ENCODE measurements at regions not wholly inside any gene's neighbourhood (a gene's known extent, or its start where the extent isn't known, plus 50 kb on each side); places are given as distances from the start of the nearest gene placed in this dataset.
A peak's percentile ranks its signal among the peaks of the same experiment; 100 is the strongest.
"Not testable (repeated sequence)": the region's sequence is repeated elsewhere in the genome, so short reads cannot be mapped to it uniquely, and the experiment has no call there.

DNA sequence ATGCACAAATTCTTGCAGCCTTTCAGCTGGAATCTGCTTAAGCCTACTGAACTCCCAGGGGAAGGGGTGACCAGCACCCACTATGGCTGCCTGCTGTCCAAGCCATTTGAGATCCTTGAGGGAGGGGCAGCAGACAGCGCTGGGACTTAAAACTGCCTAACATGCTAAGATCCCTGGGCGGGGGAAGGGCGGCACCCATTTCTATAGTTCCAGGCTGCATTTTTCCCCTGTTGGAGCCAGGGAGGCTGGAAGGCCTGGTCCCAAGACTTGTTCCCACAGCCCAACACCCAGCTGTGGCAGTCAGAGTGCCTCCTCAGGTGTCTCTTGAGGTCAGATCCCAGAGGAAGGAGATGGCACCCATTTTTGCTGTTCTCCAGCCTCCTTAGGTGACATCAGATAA, 1061.3 kb upstream of the COX7C start:
- ChIA-PET CTCF (no interaction called here), POLR2A (no interaction called here)
- no peaks in the 10 kb centered on the region for H3K27me3 Mint-ChIP-seq (ENCODE audit: low read depth)
- DNase-seq (ENCODE audit: low spot score) = no peak
- no peak overlapping the region for H3K4me3 Mint-ChIP-seq
- no peak overlapping the region for H3K27ac Mint-ChIP-seq
- H3K4me1 Mint-ChIP-seq = no peaks in the 10 kb centered on the region
- H3K36me3 Mint-ChIP-seq = peaks cover 57% of the 10 kb centered on the region
- H3K9me3 Mint-ChIP-seq = peaks cover 84% of the 10 kb centered on the region
- no peak for TF ChIP-seq GABPB1 (CRISPR knock-in tag; IDR thresholded peaks at IDR 0.05)
- no peak for TF ChIP-seq EMX1 (CRISPR knock-in tag; IDR thresholded peaks at IDR 0.05)
- TF ChIP-seq ZNF138 (CRISPR knock-in tag; conservative IDR thresholded peaks at IDR 0.05) = no peak
- no peak for TF ChIP-seq SP1 (CRISPR knock-in tag; conservative IDR thresholded peaks at IDR 0.05)
- TF ChIP-seq, protein P1, sequence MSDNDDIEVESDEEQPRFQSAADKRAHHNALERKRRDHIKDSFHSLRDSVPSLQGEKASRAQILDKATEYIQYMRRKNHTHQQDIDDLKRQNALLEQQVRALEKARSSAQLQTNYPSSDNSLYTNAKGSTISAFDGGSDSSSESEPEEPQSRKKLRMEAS (CRISPR knock-in tag; IDR thresholded peaks at IDR 0.05) = no peak
- ATAC-seq = no peak

DNA sequence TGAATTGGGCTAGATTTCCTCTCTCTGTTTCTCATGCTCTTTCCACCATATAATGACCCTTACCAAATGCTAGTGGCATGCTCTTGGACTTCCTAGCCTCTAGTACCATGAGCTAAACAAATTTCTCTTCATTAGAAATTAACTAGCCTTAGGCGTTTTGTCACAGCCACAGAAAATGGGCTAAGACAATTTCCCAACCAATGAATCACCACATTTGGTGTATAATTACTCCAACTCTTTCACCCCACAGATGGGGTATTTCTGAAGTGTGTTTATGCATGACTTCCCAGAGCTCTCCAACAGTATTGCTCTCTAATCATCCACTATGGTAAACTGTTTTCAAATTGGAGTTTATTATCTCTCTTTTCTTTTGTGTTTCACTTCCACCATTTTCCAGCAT, 1041.1 kb upstream of the COX7C start:
- ChIA-PET POLR2A (no interaction called here), CTCF (no interaction called here)
- no peaks in the 10 kb centered on the region for H3K36me3 Mint-ChIP-seq
- no peak overlapping the region for H3K27ac Mint-ChIP-seq
- TF ChIP-seq NR1H2 (CRISPR knock-in tag; IDR thresholded peaks at IDR 0.05) = no peak
- TF ChIP-seq NFATC4 (CRISPR knock-in tag; IDR thresholded peaks at IDR 0.05) = no peak
- TF ChIP-seq, protein P2, sequence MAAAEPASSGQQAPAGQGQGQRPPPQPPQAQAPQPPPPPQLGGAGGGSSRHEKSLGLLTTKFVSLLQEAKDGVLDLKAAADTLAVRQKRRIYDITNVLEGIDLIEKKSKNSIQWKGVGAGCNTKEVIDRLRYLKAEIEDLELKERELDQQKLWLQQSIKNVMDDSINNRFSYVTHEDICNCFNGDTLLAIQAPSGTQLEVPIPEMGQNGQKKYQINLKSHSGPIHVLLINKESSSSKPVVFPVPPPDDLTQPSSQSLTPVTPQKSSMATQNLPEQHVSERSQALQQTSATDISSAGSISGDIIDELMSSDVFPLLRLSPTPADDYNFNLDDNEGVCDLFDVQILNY (CRISPR knock-in tag; IDR thresholded peaks at IDR 0.05) = no peak
- no peak for TF ChIP-seq ELF4 (CRISPR knock-in tag; IDR thresholded peaks at IDR 0.05; ENCODE audit: low read depth)
- no peak for TF ChIP-seq TEAD1 (CRISPR knock-in tag; IDR thresholded peaks at IDR 0.05)
- no peak for TF ChIP-seq ZNF232 (CRISPR knock-in tag; IDR thresholded peaks at IDR 0.05)
- no peak for TF ChIP-seq SOX15 (CRISPR knock-in tag; IDR thresholded peaks at IDR 0.05)
- no peaks in the 10 kb centered on the region for H3K27me3 Mint-ChIP-seq (ENCODE audit: low read depth)
- ATAC-seq = no peak
- H3K4me3 Mint-ChIP-seq = no peak overlapping the region
- no peaks in the 10 kb centered on the region for H3K9me3 Mint-ChIP-seq
- H3K4me1 Mint-ChIP-seq = no peaks in the 10 kb centered on the region
- no peak for DNase-seq (ENCODE audit: low spot score)

DNA sequence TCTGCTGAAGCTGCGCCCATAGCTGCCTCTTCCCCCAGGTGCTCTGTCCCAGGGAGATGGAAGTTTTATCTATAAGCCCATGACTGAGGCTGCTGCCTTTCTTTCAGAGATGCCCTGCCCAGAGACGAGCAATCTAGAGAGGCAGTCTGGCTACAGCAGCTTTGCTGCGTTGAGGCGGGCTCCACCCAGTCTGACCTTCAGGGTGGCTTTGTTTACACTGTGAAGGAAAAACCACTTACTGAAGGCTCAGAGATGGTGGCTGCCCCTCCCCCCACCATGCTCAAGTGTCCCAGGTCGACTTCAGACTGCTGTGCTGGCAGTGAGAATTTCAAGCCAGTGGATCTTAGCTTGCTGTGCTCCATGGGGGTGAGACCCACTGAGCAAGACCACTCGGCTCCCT, 1029.9 kb upstream of the COX7C start:
- ATAC-seq (peak; percentile 77; the same call in 1 of the 2 replicates), DNase-seq (ENCODE audit: low spot score) (peak; percentile 20)
- Mint-ChIP-seq H3K4me1 (peaks cover 18% of the 10 kb centered on the region), H3K9me3 (peaks cover 50% of the 10 kb centered on the region), H3K36me3 (peaks cover 37% of the 10 kb centered on the region)
- POLR2A ChIA-PET; H3K4me3 Mint-ChIP-seq; H3K27ac Mint-ChIP-seq; CTCF ChIA-PET; H3K27me3 Mint-ChIP-seq (ENCODE audit: low read depth): not testable (repeated sequence)

DNA sequence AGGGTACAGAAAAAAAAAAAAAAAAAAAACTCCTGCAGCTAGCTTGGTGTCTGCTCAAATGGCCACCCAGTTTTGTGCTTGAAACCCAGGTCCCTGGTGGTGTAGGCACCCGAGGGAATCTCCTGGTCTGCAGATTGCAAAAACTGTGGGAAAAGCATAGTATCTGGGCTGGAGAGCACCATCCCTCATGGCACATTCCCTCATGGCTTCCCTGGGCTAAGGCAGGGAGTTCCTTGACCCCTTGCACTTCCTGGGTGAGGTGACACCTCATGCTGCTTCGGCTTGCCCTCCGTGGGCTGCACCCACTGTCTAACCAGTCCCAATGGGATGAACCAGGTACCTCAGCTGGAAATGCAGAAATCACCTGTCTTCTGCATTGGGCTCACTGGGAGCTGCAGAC, 1029.5 kb upstream of the COX7C start:
- CTCF ChIA-PET; H3K4me3 Mint-ChIP-seq; H3K27ac Mint-ChIP-seq; POLR2A ChIA-PET; ATAC-seq; DNase-seq (ENCODE audit: low spot score); H3K27me3 Mint-ChIP-seq (ENCODE audit: low read depth): not testable (repeated sequence)
- peaks cover 36% of the 10 kb centered on the region for H3K36me3 Mint-ChIP-seq
- peaks cover 18% of the 10 kb centered on the region for H3K4me1 Mint-ChIP-seq
- H3K9me3 Mint-ChIP-seq = peaks cover 45% of the 10 kb centered on the region

DNA sequence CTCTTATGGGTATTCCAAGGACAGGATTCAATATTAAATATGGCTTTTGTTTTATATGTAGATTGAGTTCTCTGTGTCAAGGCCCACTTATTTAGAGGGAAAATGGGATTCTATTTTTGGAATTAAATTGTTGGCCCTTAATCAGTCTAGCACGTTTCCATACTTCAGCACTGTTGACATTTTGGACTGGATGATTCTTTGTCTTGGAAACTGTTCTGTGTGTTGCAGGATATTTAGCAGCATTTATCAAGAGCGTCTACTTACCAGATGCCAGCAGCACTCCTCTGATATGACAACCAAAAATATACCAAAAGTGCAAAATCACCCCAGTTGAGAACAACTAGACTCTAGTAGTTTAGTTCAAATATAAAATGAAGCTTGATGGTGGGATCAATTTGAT, 1027.0 kb upstream of the COX7C start:
- Mint-ChIP-seq H3K4me1 (peaks cover 26% of the 10 kb centered on the region), H3K4me3 (no peak overlapping the region), H3K9me3 (peaks cover 20% of the 10 kb centered on the region), H3K36me3 (peaks cover 16% of the 10 kb centered on the region), H3K27me3 (ENCODE audit: low read depth) (no peaks in the 10 kb centered on the region), H3K27ac (no peak overlapping the region)
- POLR2A ChIA-PET = no interaction called here
- CTCF ChIA-PET = no interaction called here
- ATAC-seq (no peak), DNase-seq (ENCODE audit: low spot score) (no peak)
- TF ChIP-seq, protein P3, sequence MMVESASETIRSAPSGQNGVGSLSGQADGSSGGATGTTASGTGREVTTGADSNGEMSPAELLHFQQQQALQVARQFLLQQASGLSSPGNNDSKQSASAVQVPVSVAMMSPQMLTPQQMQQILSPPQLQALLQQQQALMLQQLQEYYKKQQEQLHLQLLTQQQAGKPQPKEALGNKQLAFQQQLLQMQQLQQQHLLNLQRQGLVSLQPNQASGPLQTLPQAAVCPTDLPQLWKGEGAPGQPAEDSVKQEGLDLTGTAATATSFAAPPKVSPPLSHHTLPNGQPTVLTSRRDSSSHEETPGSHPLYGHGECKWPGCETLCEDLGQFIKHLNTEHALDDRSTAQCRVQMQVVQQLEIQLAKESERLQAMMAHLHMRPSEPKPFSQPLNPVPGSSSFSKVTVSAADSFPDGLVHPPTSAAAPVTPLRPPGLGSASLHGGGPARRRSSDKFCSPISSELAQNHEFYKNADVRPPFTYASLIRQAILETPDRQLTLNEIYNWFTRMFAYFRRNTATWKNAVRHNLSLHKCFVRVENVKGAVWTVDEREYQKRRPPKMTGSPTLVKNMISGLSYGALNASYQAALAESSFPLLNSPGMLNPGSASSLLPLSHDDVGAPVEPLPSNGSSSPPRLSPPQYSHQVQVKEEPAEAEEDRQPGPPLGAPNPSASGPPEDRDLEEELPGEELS (CRISPR knock-in tag; IDR thresholded peaks at IDR 0.05) = no peak
- TF ChIP-seq, protein P4, sequence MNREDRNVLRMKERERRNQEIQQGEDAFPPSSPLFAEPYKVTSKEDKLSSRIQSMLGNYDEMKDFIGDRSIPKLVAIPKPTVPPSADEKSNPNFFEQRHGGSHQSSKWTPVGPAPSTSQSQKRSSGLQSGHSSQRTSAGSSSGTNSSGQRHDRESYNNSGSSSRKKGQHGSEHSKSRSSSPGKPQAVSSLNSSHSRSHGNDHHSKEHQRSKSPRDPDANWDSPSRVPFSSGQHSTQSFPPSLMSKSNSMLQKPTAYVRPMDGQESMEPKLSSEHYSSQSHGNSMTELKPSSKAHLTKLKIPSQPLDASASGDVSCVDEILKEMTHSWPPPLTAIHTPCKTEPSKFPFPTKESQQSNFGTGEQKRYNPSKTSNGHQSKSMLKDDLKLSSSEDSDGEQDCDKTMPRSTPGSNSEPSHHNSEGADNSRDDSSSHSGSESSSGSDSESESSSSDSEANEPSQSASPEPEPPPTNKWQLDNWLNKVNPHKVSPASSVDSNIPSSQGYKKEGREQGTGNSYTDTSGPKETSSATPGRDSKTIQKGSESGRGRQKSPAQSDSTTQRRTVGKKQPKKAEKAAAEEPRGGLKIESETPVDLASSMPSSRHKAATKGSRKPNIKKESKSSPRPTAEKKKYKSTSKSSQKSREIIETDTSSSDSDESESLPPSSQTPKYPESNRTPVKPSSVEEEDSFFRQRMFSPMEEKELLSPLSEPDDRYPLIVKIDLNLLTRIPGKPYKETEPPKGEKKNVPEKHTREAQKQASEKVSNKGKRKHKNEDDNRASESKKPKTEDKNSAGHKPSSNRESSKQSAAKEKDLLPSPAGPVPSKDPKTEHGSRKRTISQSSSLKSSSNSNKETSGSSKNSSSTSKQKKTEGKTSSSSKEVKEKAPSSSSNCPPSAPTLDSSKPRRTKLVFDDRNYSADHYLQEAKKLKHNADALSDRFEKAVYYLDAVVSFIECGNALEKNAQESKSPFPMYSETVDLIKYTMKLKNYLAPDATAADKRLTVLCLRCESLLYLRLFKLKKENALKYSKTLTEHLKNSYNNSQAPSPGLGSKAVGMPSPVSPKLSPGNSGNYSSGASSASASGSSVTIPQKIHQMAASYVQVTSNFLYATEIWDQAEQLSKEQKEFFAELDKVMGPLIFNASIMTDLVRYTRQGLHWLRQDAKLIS (CRISPR knock-in tag; IDR thresholded peaks at IDR 0.05; ENCODE audit: borderline replicate concordance) = no peak
- TF ChIP-seq FOXK1 (CRISPR knock-in tag; IDR thresholded peaks at IDR 0.05) = no peak
- TF ChIP-seq, protein P5, sequence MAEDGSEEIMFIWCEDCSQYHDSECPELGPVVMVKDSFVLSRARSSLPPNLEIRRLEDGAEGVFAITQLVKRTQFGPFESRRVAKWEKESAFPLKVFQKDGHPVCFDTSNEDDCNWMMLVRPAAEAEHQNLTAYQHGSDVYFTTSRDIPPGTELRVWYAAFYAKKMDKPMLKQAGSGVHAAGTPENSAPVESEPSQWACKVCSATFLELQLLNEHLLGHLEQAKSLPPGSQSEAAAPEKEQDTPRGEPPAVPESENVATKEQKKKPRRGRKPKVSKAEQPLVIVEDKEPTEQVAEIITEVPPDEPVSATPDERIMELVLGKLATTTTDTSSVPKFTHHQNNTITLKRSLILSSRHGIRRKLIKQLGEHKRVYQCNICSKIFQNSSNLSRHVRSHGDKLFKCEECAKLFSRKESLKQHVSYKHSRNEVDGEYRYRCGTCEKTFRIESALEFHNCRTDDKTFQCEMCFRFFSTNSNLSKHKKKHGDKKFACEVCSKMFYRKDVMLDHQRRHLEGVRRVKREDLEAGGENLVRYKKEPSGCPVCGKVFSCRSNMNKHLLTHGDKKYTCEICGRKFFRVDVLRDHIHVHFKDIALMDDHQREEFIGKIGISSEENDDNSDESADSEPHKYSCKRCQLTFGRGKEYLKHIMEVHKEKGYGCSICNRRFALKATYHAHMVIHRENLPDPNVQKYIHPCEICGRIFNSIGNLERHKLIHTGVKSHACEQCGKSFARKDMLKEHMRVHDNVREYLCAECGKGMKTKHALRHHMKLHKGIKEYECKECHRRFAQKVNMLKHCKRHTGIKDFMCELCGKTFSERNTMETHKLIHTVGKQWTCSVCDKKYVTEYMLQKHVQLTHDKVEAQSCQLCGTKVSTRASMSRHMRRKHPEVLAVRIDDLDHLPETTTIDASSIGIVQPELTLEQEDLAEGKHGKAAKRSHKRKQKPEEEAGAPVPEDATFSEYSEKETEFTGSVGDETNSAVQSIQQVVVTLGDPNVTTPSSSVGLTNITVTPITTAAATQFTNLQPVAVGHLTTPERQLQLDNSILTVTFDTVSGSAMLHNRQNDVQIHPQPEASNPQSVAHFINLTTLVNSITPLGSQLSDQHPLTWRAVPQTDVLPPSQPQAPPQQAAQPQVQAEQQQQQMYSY (CRISPR knock-in tag; IDR thresholded peaks at IDR 0.05) = no peak
- TF ChIP-seq ZNF138 (CRISPR knock-in tag; conservative IDR thresholded peaks at IDR 0.05) = no peak
- TF ChIP-seq FOXJ3 (CRISPR knock-in tag; IDR thresholded peaks at IDR 0.05; ENCODE audit: borderline replicate concordance) = no peak
- TF ChIP-seq ZNF121 (CRISPR knock-in tag; IDR thresholded peaks at IDR 0.05) = no peak
